H54 (cell line): ENCODE measurements at regions not wholly inside any gene's neighbourhood (a gene's known extent, or its start where the extent isn't known, plus 50 kb on each side); places are given as distances from the start of the nearest gene placed in this dataset.

Experiments used
- DNase-seq: peaks from one replicate; pipeline ENCODE4 v3.0.0; 2011; ENCODE audit warnings: low spot score, mixed read lengths; ENCODE audit not compliant: insufficient read length
- FAIRE-seq: peaks from 3 replicates; lab custom pipeline; 2011; peaks lifted over from hg19 to GRCh38; lab: Jason Lieb, UNC
- POLR2A ChIP-seq: IDR thresholded peaks from 2 replicates; pipeline ENCODE4 v1.6.1; 2011; ENCODE audit warnings: low read depth, mild to moderate bottlenecking, low read length

DNA sequence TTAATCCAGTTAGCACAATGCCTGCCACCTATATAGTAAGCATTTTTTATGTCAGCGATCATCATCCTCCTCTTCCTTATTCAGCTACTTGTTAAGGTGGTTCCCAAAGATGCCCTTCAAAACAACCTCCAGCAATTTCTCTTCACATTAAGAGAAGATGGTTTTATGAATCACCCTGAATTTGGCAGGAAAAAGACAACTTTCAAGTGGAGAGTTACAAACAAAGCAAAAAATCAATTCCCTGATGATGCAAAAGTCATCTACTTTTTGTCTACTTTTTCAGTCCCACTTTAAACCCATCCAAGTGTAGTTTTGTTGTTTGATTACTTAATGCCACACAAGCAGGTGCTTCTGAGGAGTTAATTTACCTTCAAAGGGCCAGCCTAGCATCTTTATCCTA, 139.1 kb upstream of the SERP2 start:
- no peak for DNase-seq
- no peak for TF ChIP-seq POLR2A
- FAIRE-seq = no peak

DNA sequence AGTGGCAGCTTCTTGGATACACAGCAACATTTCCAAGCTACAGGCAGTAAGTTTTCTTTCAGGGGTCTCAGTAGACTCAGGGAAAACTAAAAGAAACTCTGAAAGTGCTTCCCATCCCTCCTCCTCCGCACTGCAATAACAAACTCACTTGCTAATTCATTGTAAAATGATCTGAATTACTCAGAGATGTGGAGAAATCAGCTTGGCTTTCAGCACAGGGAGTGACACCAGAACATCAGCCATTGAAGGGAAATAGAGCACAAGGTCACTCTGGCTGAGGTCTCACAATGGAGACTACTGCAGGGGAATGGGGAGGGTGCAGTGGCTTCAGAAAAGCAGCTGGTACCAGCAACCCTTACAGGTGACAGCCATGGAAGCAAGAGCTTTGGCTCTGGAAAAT, 137.3 kb upstream of the SERP2 start:
- DNase-seq (no peak), FAIRE-seq (no peak)

DNA sequence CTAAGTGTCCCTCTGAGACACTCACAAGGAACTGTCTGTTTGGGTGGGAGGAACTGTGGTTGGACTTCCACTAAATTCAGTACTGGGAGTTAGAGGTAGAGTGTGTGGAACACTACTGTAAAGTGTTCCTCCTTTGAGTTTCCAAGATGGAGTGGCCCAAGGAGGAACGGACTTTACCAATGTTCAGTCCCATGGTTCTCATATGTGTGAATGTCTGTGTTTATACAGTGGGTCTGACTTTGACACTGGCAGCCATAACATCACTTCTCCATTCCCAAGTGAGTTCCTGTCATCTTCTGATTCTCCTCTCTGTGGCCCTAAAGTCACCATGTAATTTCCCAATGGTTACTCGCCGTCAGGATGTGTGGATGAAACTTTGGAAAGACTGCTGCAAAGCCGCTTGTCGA, 136.8 kb upstream of the SERP2 start:
- no peak for TF ChIP-seq POLR2A
- FAIRE-seq (no peak), DNase-seq (no peak)

More for the DNA sequence above, 137.3 kb upstream of the SERP2 start:
- TF ChIP-seq POLR2A = no peak

DNA sequence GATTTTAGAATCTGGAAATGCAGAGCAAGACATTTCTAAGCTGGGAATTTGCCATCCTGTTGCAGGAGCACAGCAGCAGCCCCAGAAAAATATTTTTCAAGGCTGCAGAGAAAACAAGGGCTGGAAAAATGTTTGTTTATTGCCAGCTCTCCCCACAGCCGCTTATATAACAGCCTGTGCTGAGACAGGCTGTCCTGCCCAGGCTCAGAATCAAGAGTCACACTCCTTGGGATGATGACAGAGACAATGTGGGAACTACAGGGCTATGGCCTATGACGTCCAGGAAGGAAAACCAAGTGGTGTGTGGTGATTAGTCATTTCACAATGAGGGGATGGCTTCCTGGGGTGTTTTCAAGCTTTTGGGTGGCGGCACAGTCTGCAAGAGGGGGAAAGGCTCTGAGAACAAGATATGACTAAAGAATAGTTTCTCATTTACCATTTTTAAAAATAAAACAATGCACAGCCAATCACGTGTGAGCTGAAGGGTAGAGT, 136.3 kb upstream of the SERP2 start:
- DNase-seq (no peak), FAIRE-seq (no peak)
- no peak for TF ChIP-seq POLR2A

DNA sequence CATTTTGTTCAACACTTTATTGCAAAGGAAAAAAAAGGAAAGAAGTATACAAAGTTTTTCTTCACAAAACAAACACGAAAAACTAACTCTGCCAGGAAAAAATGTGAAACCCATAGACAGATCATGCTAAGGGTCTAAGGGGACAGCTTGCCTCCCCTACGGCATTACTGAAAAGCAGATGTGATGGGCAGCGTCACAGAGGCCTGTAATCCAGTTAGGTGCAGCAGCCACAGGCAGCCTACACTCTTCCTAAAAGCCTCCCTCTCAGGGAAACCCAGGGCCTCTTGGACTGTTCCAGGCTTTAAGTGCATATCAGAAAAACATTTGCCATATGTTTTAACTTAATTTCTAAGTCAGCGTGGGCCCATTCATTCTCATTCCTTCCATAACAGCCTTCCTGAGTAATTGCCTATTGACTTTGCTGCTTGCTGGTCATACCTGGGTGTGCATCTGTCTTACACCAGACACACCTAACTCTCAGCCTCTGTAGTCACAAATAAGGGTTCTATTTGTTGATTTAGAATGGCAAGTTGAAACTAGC, 135.7 kb upstream of the SERP2 start:
- FAIRE-seq (no peak), DNase-seq (no peak)
- no peak for TF ChIP-seq POLR2A

DNA sequence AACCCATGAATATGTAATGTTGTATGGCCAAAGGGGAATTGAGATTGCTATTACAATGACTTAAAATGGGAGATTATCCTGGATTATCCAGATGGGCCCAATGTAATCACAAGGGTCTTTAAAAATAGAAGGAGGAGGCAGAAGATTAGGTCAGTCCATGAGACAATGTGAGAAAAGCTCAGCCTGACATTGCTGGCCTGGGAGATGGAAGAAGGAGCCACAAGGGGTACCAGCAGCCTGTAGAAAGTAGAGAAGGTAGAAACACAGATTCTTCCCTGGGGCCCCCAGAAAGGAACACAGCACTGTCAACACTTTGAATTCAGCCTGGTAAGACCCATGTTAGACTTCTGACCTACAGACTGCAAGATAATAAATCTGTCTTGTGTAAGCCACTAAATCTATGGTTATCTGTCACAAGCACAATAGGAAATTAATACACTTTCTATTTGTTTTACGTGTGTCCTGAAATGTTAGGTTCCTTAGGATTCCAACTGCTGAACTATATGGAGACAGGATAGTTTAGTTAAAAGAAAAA, 132.9 kb upstream of the SERP2 start:
- TF ChIP-seq POLR2A = no peak
- no peak for FAIRE-seq
- DNase-seq = no peak

DNA sequence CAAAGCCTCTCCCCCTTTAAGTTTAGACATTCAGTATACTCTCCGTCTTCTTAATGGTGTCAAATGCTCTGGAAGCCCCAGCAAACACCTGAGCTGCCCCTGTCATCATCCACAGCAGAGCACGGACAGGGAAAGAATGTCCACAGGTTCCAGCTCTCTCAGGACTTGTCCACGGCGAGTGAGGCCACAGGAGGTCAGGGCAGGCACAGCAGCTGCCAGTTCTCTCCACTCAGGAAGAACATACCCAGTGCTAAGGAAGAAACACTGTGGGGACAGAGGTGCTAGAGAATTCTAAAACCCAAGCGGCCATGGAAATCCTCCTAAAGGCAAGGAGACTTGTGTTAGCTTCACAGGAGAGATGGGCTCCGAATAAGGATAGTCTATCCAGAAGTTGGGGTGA, 132.0 kb upstream of the SERP2 start:
- FAIRE-seq (no peak), DNase-seq (no peak)
- no peak for TF ChIP-seq POLR2A

DNA sequence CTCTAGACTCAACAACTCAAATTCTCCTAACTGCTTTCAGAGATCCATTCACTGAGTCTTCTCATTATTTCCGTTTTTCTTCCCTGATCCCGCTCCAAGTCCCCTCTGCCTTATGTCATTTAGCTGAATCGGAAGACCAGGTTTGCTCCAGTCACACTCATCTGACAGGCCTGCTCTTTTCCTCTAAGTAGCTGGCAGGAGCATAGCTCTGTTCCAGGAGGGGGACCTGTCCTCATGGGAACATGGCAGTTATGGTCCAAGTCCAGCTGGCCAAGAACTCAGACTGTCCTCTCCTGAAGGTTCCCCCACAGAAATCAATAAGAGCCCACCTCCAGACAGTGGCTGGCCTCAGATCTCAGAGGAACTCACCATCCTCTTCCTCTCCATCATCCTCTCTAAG, 130.9 kb upstream of the SERP2 start:
- FAIRE-seq (no peak), DNase-seq (no peak)
- TF ChIP-seq POLR2A = no peak

DNA sequence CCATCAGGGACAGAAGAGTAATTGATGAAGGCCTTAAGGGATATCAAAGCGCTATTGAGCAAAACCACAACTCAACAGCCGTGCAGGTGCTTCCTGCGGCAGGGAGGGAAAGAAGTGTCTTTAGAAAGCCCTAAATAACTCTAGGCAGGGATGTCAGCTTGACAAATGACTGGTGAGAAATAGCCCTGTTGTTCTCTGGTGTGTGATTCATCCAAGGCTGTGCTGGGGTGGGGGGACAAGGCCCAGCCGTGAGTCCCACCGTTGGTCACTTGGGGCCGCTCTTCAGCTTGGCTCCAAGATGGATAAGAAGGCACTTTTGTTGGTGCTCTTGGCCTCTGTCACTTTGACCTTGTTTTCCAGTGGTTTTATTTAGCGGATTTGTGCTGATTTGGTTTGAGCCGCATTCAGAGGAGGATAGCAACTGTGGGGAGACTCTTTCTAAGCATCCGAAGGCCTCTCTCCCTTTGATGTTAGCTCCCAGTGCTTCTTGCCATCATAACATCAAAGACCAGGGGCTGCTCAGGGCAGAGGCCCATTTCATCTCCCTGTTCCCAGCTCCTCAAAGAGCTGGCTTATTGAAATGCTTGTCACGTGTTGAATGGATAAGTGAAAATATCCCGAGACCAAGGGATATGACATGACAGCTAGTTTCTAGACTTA, 130.3 kb upstream of the SERP2 start:
- TF ChIP-seq POLR2A = no peak
- peak; percentile 75 for FAIRE-seq
- no peak for DNase-seq

DNA sequence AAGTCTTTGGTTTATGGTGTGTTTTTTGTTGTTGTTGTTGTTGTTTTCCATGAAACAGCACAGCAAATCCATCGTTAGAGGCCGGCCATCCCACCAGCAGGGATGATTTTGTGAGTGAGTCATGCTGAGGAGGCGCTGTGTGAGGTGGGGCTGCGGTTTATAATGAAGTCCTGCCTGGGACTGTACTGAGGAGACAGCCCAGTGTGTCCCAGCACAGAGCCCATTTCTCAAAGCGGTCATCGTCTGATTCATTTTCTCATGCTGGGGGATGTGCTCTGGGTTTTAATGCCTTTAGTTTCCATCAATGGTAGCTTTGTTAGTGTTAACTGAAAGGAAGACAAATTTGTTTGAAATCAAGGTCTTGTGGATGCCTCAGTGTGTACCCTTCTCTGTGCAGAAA, 129.3 kb upstream of the SERP2 start:
- FAIRE-seq = peak; percentile 50
- no peak for TF ChIP-seq POLR2A
- no peak for DNase-seq

DNA sequence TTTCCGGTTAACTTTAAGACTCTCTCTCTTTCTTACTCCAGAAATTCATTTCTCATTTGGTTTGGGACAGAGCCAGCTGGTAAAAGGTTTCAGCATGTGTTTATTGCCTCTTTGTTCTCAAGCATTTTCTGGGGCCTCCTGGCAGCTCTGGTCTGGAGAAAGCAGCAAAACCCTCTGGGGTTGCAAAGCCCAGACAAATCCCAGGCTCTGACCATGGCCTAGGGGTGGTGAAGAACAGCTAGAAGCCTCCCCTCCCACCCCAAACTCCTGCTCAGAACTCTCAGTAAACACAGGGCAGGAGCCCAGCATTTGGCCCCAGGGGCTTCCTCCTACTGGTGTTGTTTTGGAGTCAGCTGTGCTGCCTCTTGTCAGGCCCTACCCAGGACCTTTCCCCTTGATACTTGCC, 124.2 kb upstream of the SERP2 start:
- no peak for FAIRE-seq
- no peak for DNase-seq
- no peak for TF ChIP-seq POLR2A

DNA sequence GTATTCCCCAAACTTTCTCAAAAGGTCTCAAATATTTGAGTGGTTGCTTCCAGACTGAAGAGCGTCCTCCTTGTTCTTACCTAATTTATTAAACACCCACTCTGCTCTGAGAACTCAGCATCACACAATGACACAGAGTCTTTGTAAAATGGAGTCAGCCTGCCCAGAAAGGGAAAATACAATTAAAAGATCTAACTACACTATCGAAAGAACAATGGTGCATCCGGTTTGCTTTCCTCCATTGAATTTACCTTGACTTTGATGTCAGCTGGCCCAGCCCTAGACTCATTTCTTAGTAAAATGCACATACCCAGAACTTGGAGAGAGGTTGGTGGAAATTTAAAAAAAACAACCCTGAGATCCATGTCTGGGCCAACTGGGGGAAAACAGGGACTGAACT, 120.7 kb upstream of the SERP2 start:
- FAIRE-seq = no peak
- DNase-seq = no peak
- TF ChIP-seq POLR2A = no peak

DNA sequence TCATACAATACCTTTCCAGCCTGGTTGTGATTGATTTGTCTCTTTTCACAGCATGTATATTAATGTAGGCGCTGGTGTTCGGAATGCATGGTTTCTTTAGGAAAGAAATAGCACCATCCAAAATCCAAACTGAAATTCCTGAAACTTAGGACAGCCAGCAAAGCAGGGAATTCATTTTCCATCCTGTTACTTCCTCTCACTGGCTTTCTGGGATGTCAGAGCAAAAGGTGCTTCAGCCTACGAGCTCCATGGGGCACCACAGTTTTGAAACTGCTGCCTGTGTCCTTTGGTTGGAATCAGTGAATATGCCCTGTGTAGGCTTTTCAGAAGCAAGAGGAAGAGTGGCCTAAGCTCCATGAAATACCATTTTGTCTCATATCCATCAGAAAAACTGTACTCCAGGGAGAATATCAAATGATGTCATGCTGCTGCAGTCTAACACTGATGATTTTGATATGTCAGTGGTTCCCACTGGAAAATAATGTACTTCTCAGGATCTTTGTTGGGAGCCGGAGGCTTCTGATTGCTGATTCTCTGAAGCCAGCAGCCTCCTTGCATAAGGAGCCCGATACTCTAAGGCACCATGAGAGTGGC, 117.8 kb upstream of the SERP2 start:
- TF ChIP-seq POLR2A = no peak
- no peak for DNase-seq
- FAIRE-seq = no peak

DNA sequence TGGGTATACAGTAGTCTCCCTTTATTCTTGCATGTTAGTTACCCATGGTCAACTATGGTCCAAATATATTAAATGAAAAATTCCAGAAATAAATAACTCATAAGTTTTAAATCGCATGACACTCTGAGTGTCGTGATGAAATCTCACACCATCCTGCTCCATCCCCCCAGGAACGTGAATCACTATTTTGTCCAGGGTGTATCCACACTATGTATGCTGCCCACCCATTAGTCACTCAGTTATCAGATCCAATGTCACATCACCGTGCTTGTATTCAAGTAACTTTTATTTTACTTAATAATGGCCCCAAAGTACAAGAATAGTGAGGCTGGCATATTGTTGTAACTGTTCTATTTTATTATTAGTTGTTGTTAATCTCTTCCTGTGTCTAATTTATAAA, 115.8 kb upstream of the SERP2 start:
- no peak for TF ChIP-seq POLR2A
- FAIRE-seq = no peak
- DNase-seq = no peak
